ENCODE measurements at regions not wholly inside any gene's neighbourhood (a gene's known extent, or its start where the extent isn't known, plus 50 kb on each side); places are given as distances from the start of the nearest gene placed in this dataset.

DNA sequence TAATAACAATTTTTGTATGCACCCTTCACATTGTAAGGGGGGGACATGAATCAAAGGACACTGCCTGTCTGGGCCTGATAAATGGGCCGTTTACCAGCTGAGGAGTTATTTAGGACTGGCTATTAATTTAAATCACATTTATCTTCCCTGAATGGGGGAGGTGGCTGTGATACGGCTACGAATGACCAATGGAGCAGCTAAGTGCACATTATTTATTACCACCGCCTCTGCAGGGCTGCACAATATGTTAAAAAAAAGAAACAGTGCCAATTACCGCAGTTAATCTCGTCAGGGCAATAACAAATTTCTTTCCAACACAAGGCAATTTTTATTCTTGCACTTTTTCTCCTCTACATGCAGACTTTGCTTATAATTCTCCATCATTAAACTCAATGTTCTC, 318.4 kb downstream of the IRX2 start:
- no peak for DNase-seq

DNA sequence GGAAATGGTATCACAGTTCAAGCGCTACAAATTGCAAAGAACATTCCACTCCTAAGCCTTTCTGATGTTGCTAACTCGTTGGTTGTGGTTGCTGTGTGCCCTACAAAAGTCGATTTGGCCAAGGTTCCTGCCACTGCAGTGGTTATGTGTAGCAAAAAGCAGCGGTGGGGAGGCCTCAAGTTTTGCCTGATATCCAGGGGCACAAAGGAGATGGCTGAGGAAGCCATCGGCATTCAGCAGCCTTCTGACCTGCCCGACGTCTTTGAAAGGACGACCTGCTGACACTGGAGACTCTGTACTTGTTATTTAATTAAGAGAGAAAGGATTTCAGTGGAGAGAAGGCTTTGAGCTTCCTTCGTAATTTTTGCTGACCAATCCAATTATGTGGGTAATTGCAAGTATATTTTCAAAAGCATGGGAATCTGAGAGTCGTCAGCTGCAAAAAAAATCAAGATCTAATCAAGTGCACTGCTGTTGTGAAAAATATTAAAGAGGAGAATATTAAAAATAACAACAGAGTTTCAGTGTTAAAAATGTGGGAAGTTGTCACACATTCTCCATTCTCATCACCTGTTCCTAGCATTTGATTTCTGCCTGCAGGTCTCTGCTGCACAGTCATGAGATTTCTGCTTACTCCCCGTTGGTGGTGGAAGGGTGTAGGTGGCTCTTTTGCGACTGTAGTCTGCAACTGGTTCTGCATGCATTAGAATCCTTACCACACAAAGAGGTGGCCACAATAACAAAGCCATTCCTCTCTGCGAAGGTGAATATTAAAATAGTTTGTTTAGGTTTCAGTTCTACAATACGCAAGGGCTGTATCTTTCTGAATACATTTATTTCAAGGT, 319.2 kb downstream of the IRX2 start:
- DNase-seq, result no peak

DNA sequence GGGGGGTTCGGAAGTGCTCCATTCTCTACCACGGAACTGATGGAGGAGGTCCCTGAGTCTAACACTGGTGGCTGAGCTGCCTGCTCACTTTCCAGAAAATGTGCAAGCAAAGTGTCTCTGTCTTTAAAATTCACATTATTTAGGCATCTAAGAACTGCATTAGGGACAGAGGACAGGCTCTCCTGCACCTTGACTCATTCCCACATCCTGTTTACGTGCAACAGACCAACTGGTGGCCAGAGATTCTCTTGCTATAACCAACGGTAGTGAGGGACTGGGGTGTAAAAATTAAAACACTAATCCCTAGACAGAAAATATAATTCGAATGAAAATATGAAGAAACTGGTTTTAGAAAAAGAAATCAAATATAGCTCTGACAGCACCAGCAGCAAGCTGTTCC, 320.9 kb downstream of the IRX2 start:
- DNase-seq, result no peak

DNA sequence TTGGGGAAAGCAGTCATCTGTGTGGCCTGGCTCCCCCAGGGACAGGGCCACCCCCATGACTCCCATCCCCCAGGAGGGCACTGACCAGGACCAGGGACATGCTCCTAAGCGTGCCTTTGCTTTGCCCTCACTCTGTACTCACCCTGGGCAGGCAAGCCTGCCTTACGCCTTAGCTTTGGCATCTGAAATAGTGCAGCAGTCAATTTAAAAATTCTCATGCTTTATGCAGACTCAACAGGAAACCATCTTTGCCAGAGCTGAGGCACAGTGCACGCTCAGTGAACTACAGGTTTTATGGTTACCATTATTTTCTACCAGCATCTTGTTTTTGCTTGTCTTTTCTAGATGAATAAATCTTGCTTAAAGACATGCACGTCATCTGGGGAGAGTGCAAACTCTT, 323.5 kb downstream of the IRX2 start:
- DNase-seq, result no peak

DNA sequence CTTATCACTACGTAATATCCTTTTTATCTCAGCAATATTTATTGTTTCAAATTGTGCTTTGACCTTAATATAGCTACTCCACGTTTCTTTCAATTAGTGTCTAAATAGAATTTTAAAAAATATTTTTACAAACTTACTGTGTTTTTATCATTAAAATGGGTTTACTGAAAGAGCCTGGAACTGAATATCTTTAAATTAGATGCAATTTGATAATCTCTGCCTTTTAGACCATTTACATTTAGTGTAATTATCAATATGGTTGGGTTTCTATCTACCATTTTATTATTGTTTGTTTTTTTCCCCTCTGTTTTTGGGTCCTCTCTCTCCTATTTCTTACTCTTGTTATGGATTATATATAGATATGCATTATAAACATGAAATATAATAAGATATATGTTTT, 327.8 kb downstream of the IRX2 start:
- DNase-seq, result no peak

DNA sequence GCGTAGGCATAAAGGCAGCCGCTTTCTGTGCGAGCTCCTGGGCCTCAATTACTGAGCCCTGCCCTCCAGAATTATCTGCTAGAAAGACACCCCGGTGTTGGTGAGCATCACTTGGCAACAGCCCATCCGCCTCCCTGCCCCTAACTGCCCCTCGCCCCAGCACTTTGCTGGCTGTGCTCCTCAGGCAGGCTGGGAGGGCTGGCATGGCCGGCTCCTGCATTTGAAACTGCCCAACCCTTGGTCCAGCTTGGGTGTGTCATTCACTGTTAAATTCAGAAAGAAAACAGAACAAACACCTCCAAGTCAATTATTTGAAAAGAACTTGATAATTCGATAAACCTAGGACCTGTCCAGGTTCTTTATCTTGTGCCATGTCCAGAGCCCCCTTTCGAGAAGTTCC, 334.2 kb downstream of the IRX2 start:
- DNase-seq, result no peak

DNA sequence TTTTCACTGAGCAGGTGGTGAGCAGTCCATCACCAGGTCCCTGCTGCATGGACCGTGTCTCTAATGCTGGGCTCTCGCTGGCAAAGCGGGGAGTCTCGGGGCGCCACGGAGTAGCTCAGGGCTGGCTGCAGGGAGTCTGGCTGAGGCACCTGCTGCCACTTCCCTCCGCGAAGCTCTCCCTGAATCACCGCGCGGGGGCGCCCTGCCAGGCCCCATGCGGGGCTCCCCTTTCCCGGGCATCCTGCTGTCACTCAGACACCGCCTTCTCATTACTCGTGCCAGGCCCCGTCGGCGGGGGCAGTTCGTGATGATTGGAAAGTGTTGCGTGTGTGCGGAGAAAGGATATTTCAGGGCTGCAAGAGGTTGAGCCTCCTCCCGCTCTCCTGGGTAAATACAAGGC, 335.8 kb downstream of the IRX2 start:
- DNase-seq, result no peak

DNA sequence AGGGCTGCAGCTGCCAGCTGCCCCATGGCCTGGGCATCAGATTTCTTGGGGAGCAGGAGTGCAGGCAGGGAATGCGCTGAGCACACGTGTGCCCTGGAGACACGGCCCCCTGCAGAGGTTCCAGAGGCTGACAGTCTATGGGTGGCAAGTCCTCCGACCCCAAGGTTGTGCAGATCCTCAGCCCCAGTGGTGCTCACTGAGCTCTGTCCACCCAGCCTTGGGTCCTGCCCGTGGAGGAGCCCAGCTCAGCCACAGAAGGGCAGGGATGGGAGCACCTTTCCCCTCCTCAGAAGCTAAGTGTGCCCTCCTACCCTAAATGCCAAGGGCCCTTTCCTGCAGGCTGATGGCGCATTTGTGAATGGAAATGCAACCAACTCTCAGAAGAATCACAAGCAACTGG, 341.0 kb downstream of the IRX2 start:
- DNase-seq, result no peak

DNA sequence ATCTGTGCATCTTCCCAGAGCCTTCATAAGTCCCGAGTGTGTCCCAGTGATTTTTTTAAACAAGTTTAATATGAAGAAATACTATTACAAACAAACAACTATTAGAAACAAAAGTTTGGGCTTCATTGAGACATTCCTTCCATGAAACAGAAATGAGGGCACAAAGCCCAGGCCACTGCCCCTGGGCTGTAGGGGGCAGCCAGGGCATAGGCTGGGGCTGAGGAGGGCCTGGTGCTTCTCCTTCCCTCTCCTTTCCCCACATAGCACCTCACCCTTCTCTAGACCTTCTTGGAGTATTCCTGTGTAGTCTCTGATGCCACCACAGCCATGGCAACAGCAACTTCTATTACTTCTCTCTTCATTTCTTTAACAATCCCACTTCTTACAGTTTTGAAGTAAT, 348.2 kb downstream of the IRX2 start:
- DNase-seq, result no peak

DNA sequence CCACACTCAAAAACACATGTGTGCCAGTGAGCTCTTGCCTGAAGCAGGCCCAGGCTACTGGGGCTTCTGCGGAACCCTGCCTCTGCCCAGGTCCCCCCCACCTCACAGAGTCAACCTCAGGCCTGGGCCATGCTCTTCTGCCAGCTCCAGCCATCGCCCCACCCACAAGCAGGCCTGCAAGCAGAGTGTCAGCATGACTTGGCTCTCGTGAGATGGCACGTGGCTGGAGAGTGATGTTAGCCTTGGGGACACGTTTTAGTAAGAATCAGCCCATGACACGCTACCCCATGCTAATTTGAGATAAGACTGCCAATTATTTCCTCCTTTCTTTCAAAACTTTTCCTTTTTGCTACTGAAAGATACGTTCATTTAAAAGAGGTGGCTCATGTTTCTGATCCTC, 351.7 kb downstream of the IRX2 start:
- no peak for DNase-seq

DNA sequence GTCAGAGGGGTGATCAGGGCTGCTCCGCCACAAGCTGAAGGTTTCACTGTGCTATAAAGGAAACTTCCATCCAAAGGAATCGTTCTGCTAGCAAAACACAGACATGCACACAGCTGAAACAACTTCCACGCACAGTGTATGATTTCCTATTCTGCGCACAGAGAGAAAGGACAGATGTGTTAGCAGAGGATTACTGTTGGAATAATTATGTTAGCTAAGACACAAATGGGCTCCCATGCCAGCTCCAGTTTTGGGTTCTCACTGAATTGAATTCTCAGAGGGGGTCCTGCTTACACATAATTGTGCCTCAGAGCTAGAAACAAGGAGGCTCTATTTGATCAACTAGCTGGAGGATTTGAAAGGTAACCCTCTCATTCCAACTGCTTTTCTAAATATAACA, 352.4 kb downstream of the IRX2 start:
- DNase-seq, result no peak

DNA sequence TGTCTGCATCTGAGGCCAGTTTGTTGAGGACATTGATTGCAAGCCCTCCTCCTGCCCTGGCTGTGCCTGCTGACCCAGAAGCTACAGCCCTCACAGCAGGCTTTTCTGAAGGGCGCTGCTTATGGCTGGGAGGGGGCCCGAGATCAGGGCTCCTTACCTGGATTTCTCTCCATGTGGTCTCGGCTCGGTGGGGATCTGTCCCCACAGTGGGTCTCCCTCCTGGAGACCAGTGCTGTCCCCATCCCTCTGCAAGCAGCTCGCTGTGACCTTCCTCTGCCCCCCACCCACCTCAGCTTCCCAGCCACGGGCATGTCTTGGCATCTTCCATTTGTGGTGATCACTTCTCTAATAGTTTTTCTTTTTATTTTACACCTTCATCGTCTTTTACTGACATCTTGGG, 357.9 kb downstream of the IRX2 start:
- no peak for DNase-seq

DNA sequence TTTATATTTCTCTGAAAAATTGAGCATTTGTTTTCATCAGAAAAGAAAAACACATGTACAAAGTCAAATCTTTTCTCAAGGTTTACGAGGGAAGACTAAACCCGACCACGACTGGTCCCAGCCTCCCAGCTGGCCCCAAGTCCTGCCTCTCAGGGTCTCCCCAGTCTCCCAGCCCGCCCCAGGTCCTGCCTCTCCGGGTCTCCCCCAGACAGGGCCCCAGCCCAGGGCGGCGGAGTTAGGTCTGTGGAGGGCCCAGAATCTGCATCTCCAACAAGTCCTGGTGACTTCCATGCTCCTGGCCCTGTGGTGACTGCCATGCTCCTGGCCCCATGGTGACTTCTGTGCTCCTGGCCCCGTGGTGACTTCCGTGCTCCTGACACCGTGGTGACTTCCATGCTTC, 359.9 kb downstream of the IRX2 start:
- DNase-seq, result no peak

DNA sequence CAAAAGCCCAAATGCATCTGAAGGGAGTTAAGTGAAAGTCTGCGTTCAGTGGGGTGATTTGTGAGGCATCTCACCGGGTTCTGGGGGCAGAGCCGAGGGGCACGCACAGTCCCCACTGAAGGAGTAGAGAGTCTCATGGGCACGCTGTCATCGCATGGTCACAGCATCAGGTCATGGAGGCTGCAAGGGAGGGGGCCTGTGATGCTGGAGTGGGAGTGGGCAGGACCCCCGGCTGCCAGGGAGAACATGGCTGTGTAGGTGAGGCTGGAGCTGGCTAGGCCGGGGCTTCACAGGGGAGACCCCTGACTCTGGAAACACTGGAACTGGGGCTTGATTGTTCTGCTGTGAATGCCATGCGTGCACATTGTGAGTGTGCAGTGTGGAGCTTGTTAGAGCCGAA, 360.5 kb downstream of the IRX2 start:
- no peak for DNase-seq

DNA sequence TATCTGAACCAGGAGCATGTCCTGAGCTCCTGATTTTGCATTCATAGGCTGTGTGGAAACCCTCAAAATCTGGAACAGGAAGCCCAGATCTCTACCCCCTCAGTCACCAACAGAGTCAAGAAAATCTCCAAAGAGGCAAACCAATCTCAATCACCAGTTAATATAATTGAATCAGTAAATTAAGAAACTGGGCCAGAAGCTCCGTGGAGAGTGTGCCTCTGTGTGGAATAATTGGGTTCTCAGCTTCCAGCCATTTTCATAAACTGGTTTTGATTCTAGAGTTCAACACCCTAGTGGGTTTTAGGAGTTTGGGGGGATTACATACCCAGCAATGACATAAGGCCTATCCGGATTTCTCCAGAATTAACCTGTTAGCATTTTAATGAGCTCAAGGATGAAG, 362.9 kb downstream of the IRX2 start:
- no peak for DNase-seq

DNA sequence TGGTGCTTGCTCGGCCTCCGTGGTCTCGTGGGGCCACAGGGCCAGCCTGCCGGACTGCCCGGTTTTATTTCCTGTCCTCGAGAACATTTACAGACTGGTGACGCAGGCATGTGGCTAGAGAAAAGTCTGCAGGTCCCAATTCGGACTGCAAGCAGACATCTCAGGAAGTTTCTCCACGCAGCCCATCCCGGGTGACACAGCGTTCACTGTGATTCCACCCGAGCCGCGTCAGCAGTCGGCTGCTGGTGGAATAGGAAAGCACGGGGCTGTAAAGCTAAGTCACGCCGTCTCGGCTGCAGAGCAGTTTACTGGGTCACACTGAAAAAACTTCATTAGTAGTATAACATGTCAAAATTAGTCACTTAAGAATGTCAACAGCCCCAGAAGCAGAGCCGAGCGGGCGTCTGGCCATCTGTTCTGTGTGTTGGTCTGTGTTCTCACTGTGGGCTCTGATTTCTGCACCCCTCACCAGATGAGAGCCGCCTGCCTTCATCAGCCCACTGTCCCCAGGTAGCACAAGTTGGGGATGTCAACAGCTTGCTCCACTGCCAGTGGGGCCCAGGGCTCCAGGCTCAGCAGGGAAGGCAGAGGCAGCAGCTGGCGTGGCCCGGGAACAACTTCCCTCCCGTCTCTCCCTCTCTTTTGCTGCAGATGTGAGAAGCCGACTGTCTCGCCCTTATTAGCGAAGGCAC, 363.7 kb downstream of the IRX2 start:
- peak; percentile 7 for DNase-seq

DNA sequence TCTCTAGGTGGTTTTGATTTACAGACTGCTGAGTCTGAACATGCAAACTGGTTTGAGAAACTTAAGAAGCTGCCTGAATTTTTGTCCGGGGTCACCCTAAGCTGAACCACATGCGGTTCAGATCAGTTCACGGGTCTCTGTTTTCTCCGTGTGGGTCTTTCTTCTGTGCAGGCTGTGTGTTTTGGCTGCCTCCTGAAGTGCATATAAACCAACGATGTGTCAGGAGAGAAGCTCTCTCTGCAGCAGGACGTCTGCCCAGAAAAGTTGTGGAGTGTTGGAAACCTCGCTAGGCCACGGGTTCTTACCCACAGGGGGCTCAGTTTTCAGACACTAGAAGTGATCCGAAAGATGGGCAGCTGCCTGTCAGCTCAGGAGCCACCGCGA, 364.2 kb downstream of the IRX2 start:
- no peak for DNase-seq

DNA sequence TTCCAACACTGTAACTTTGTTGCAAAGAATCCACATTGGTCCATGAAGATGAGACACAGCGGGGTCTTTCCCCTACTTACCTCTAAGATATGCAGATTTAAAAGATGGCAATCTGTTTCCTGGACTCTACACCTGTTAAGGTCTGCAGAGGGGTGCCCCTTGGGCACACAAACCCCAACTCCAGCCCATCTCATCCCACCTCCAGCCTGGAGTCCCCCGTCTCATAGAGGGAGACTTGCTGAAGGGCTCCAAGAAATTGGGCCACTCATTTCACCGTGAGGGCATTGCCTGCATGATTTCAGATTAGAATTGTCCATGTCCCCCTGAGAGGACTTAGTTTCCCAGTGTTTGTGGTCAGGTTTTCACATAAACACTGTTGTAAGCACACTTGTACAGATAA, 365.7 kb downstream of the IRX2 start:
- DNase-seq, result no peak

DNA sequence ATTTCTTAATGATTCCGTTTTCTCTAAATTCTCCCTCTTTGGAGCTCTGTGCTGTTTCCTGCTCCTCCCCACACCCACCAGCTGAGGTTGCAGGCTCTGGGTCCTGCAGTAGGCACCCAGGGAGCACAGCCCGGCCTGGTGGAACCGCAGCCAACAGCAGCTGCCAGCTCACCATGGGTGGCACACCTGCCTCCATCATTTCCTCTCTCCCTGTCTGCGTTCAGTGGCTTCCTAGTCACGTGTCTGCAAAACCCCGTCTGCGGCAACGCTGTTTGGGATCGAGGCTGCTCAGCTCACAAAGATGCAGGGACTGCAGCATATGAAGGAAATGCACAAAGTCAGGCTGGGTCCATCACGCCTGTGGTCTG, 367.8 kb downstream of the IRX2 start:
- no peak for DNase-seq

DNA sequence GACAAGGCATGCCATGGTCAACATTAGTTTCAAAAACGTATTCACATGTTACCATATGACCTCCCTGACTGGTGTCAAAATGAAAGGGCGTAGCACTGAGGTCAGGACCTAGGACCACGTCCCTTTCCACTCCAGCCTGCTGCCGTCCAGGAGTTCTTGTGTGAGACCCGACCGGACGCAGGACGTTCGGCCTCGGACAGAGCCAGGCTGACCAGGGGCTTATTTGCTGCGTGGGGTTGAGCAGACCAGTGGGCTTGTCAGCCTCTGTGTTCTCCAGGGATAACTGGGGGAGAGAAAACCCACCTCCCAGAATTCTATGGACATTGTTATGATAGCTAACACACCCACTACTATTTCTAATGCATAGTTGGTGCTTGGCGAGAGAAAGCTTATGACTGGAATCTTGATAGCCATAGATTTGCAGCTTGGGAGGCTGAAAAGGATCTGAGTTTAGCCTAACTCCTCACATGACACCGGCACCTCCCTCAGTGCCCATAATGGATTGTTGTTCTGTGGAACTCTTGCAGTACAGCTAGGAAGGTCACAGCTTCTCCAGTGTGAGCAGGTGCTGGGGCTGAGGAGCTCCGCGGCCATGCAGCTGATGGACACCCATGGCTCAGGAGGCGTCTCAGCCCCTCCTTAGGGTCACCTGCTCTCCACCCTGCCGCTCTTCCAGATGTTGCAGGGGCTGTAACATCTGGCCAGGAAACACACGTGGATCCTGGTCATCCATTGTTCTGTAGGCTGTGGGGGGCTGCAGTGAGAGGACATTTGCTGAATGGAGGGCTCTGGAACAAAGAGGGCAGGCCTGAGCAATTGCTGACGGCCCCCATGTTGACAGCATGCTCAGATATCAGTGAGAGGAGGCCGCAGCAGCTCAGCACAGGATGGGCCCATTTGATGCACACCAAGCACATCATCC, 368.4 kb downstream of the IRX2 start:
- no peak for DNase-seq

DNA sequence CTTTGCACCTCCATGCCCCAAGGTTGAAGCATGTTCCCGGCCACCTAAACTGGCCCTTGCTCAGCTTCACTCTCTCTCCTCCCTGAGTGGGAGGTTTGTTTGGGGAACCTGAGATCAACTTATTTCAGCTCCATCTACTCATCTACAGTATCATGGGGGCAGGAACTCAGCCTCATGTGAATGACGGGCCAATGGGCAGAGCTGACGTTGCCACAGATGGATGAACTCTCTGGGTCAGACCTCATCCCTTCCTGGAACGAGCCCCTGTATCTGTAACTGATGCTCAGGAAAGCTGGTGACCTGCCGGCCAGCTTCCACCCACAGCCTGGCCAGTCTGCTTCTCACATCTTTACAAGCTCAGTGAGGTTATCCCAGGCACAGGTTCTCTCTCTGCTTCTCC, 369.6 kb downstream of the IRX2 start:
- no peak for DNase-seq

DNA sequence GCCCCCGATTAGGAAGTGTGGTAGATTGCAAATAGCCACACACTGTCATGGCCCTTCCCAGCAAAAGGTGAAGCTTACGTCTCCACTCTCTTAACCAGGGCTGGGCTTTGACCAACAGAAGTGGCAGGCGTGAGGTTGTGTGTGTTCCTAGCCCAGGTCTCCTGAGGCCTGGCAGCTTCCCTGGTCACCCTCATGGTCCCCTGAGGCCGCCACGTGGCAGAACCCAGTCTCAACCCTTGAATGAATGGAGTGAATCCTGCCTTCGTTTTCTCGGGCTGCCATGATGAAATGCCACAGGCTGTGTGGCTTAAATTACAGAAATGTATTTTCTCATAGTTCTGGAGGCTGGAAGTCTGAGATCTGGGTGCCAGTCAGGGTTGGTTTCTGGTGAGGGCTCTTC, 370.4 kb downstream of the IRX2 start:
- no peak for DNase-seq

DNA sequence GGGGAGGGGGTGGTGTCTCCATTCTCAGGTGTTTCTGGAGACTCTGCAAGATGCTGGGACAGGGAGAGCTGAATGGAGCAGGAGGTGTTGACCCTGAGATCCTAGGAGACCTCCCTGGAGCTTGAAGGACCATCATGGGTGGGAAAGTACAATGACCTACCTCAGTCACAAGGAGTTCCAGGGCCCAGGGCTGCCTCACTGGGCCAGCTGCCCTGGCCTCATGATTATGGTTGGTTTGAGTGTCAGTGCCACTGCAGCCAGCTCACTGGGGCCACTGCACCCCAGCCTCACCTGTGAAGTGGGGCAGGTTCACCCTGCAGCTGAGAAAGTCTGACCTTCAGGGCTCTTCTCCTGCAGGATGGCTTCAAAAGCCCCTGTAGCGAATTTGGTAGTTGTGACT, 372.5 kb downstream of the IRX2 start:
- DNase-seq, result no peak

DNA sequence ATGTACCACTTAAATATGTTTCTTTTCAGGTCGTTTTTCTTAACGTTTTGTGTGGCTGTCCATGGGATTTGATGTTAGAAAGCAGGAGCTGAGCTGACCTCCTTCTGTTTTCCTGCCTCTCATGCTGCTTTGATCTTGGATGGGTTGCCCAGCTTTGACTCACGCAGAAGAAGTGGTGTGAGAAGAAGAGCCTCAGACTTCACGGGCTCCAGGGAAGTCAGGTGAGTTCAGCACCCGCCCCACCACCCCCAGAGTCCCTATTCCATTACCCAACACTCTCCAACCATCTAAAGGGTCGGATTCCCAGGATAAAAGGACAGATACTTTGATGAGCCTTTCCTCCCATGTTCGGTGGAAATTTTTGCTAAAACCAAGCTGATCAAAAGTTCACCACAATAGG, 373.4 kb downstream of the IRX2 start:
- DNase-seq, result no peak
